ENCODE measurements at regions not wholly inside any gene's neighbourhood (a gene's known extent, or its start where the extent isn't known, plus 50 kb on each side); places are given as distances from the start of the nearest gene placed in this dataset.

DNA sequence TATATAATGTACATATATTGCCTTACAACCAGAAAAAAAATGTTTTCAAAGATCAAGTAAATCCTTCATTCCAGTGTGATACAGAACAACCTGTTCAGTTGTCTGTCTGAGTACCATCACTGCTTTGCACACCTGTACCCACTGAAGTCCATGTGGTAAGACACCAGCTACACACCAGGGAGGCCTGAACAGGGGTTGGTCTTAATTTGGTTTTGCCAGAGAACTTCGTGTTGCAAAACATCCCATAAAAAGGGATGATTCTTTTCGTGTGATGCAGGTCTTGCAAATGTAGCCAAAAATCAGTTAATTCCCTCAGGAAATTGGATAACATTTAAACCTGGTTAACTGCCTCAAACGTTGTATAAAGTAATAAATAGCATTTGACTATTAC, 73.7 kb upstream of the SLC1A4 start:
- TF ChIP-seq, protein P1, sequence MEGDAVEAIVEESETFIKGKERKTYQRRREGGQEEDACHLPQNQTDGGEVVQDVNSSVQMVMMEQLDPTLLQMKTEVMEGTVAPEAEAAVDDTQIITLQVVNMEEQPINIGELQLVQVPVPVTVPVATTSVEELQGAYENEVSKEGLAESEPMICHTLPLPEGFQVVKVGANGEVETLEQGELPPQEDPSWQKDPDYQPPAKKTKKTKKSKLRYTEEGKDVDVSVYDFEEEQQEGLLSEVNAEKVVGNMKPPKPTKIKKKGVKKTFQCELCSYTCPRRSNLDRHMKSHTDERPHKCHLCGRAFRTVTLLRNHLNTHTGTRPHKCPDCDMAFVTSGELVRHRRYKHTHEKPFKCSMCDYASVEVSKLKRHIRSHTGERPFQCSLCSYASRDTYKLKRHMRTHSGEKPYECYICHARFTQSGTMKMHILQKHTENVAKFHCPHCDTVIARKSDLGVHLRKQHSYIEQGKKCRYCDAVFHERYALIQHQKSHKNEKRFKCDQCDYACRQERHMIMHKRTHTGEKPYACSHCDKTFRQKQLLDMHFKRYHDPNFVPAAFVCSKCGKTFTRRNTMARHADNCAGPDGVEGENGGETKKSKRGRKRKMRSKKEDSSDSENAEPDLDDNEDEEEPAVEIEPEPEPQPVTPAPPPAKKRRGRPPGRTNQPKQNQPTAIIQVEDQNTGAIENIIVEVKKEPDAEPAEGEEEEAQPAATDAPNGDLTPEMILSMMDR (IDR thresholded peaks at IDR 0.05): no peak
- TF ChIP-seq POLR2A (IDR thresholded peaks at IDR 0.05): no peak
